H1 (cell line): ENCODE measurements at regions not wholly inside any gene's neighbourhood (a gene's known extent, or its start where the extent isn't known, plus 50 kb on each side); places are given as distances from the start of the nearest gene placed in this dataset.

Source experiments
- CTCF ChIA-PET: fragments of 300-600 bp; sonication (Branson Sonifier 250); formaldehyde crosslinking; loops from one replicate; lab custom pipeline; 2021; ENCODE audit not compliant: partially characterized antibody; lab: Charles Lee
- POLR2A ChIA-PET: fragments of 300-600 bp; sonication (Branson Sonifier 250); formaldehyde crosslinking; loops from one replicate; lab custom pipeline; 2021; ENCODE audit warnings: inconsistent platforms; ENCODE audit not compliant: partially characterized antibody; lab: Charles Lee
- DNase-seq, 2 experiments: peaks; one replicate each; pipeline versions ENCODE4 v3.0.0 to v3.0.0-alpha.2; 2010 to 2022; ENCODE audit warnings: low spot score in 2 of 2, low read depth in 1 of 2, mixed read lengths in 1 of 2
- FAIRE-seq: peaks from 2 replicates; lab custom pipeline; 2011; peaks lifted over from hg19 to GRCh38; lab: Jason Lieb, UNC
- H2AFZ ChIP-seq: 2 replicates; pipeline ENCODE4 v1.8.1; 2012; ENCODE audit warnings: low read length, inconsistent platforms
- H2AK5ac ChIP-seq: 2 replicates; pipeline ENCODE4 v1.6.1; 2013; ENCODE audit warnings: low read depth, low read length
- H2BK120ac ChIP-seq: replicated peaks from 2 replicates; pipeline ENCODE3; 2013; ENCODE audit warnings: low read depth, low read length, inconsistent platforms
- H2BK12ac ChIP-seq: 2 replicates; pipeline ENCODE4 v1.6.1; 2013; ENCODE audit warnings: low read depth, low read length
- H2BK15ac ChIP-seq: 2 replicates; pipeline ENCODE4 v1.6.1; 2013; ENCODE audit warnings: low read length
- H2BK20ac ChIP-seq: 2 replicates; pipeline ENCODE4 v1.6.1; 2013; ENCODE audit warnings: low read length
- H2BK5ac ChIP-seq: 2 replicates; pipeline ENCODE4 v1.6.1; 2013; ENCODE audit warnings: low read depth, low read length
- H3K14ac ChIP-seq: 2 replicates; pipeline ENCODE4 v1.6.1; 2013; ENCODE audit warnings: inconsistent platforms; ENCODE audit not compliant: insufficient read length
- H3K18ac ChIP-seq: 2 replicates; pipeline ENCODE4 v1.6.1; 2013; ENCODE audit warnings: low read length; ENCODE audit errors: extremely low read depth
- H3K23ac ChIP-seq: 2 replicates; pipeline ENCODE4 v1.6.1; 2013; ENCODE audit warnings: inconsistent platforms; ENCODE audit not compliant: insufficient read length
- H3K23me2 ChIP-seq: 2 replicates; pipeline ENCODE4 v1.6.1; 2013; ENCODE audit warnings: low read depth, low read length
- H3K27ac ChIP-seq: 2 replicates; pipeline ENCODE4 v1.6.1; 2011; ENCODE audit warnings: low read depth, low read length, inconsistent platforms
- H3K27me3 ChIP-seq, 4 experiments: replicated peaks in 1 of 4; 1 replicate in 1 of 4; 2 replicates in 3 of 4; pipeline versions ENCODE4 v1.6.1 to v1.8.1; 2011 to 2013; ENCODE audit warnings: low read length in 3 of 4, mild to moderate bottlenecking in 3 of 4, inconsistent platforms in 2 of 4, mixed read lengths in 2 of 4, moderate library complexity in 1 of 4; ENCODE audit not compliant: control insufficient read depth in 3 of 4, insufficient read depth in 3 of 4; ENCODE audit errors: extremely low read depth in 1 of 4
- H3K36me3 ChIP-seq, 4 experiments: 2 replicates each; pipeline versions ENCODE4 v1.6.1 to v1.8.1; 2011 to 2013; ENCODE audit warnings: mild to moderate bottlenecking in 4 of 4, low read length in 3 of 4, moderate library complexity in 2 of 4, control low read depth in 1 of 4, inconsistent platforms in 1 of 4; ENCODE audit not compliant: insufficient read depth in 4 of 4, control insufficient read depth in 2 of 4
- H3K4ac ChIP-seq: replicated peaks from 2 replicates; pipeline ENCODE3; 2013; ENCODE audit warnings: low read length, low read depth, mixed read lengths, inconsistent platforms; ENCODE audit not compliant: insufficient read length
- H3K4me1 ChIP-seq, 4 experiments: replicated peaks in 1 of 4; 1 replicate in 1 of 4; 2 replicates in 3 of 4; pipeline versions ENCODE4 v1.6.1 to v1.8.1; 2011 to 2013; ENCODE audit warnings: low read length in 3 of 4, inconsistent platforms in 2 of 4, mixed read lengths in 1 of 4; ENCODE audit not compliant: insufficient read depth in 4 of 4, control insufficient read depth in 3 of 4
- H3K4me2 ChIP-seq, 2 experiments: 2 replicates each; pipeline versions ENCODE4 v1.6.1 to v1.8.1; 2011 to 2013; ENCODE audit warnings: low read depth in 2 of 2, low read length in 2 of 2, control low read depth in 1 of 2, inconsistent platforms in 1 of 2, mild to moderate bottlenecking in 1 of 2; ENCODE audit not compliant: insufficient read depth in 1 of 2
- H3K4me3 ChIP-seq, 4 experiments: fragments of 200-600, 300-600 bp in 1 of 4; sonication (generic), shearing (Covaris generic), sonication (Bioruptor Twin) in 1 of 4; 2 replicates each; pipeline versions ENCODE4 v1.5.1 to v1.8.1; 2011 to 2016; ENCODE audit warnings: low read length in 4 of 4, low read depth in 3 of 4, control low read depth in 2 of 4, inconsistent platforms in 2 of 4, mild to moderate bottlenecking in 2 of 4, mixed read lengths in 1 of 4, moderate library complexity in 1 of 4; ENCODE audit not compliant: insufficient read depth in 2 of 4; ENCODE audit errors: extremely low read depth in 1 of 4
- H3K56ac ChIP-seq: replicated peaks from 2 replicates; pipeline ENCODE3; 2013; ENCODE audit warnings: low read depth, mild to moderate bottlenecking, mixed read lengths, low read length, inconsistent platforms; ENCODE audit not compliant: insufficient read length
- H3K79me1 ChIP-seq: 2 replicates; pipeline ENCODE4 v1.6.1; 2013; ENCODE audit warnings: low read depth, low read length, control low read depth
- H3K79me2 ChIP-seq, 2 experiments: 2 replicates each; pipeline versions ENCODE4 v1.6.1 to v1.8.1; 2012 to 2013; ENCODE audit warnings: low read length in 2 of 2, mild to moderate bottlenecking in 2 of 2, inconsistent platforms in 1 of 2; ENCODE audit not compliant: insufficient read depth in 2 of 2, control insufficient read depth in 1 of 2
- H3K9ac ChIP-seq, 4 experiments: replicated peaks in 1 of 4; 1 replicate in 1 of 4; 2 replicates in 3 of 4; pipeline versions ENCODE4 v1.6.1 to v1.8.1; 2011 to 2013; ENCODE audit warnings: low read depth in 3 of 4, low read length in 3 of 4, control low read depth in 2 of 4, mild to moderate bottlenecking in 2 of 4, moderate library complexity in 2 of 4, inconsistent platforms in 1 of 4; ENCODE audit errors: extremely low read depth in 1 of 4
- H3K9me3 ChIP-seq, 2 experiments: 2 replicates each; pipeline versions ENCODE4 v1.6.1 to v1.8.1; 2012 to 2013; ENCODE audit warnings: mild to moderate bottlenecking in 2 of 2, moderate library complexity in 2 of 2, control low read depth in 1 of 2, inconsistent platforms in 1 of 2, low read depth in 1 of 2, low read length in 1 of 2, mixed read lengths in 1 of 2; ENCODE audit not compliant: insufficient read depth in 2 of 2
- H4K20me1 ChIP-seq, 2 experiments: replicated peaks in 1 of 2; 2 replicates each; pipeline versions ENCODE3 to v1.8.1; 2011 to 2013; ENCODE audit warnings: inconsistent platforms in 2 of 2, low read length in 2 of 2, mild to moderate bottlenecking in 1 of 2; ENCODE audit not compliant: insufficient read depth in 2 of 2, control insufficient read depth in 1 of 2
- H4K5ac ChIP-seq: 2 replicates; pipeline ENCODE4 v1.6.1; 2013; ENCODE audit warnings: low read length, low read depth, mixed read lengths, inconsistent platforms; ENCODE audit not compliant: insufficient read length
- H4K8ac ChIP-seq: 2 replicates; pipeline ENCODE4 v1.8.0; 2013; ENCODE audit warnings: mild to moderate bottlenecking, moderate library complexity, low read length, inconsistent platforms; ENCODE audit not compliant: insufficient read depth; ENCODE audit errors: extremely low read depth
- H4K91ac ChIP-seq: replicated peaks from 2 replicates; pipeline ENCODE3; 2013; ENCODE audit warnings: low read length, mixed read lengths, inconsistent platforms; ENCODE audit not compliant: insufficient read length
- BCL11A ChIP-seq, 2 experiments: IDR thresholded peaks; one replicate each; pipeline ENCODE4 v1.6.1; 2011; ENCODE audit warnings: low read depth in 2 of 2, low read length in 2 of 2, mild to moderate bottlenecking in 2 of 2
- CHD2 ChIP-seq: IDR thresholded peaks from 2 replicates; pipeline ENCODE4 v1.6.1; 2012; ENCODE audit warnings: low read length, improper control_type of control experiment
- EGR1 ChIP-seq: IDR thresholded peaks from 2 replicates; pipeline ENCODE4 v1.6.1; 2011; ENCODE audit warnings: low read depth, low read length, borderline replicate concordance
- GABPA ChIP-seq: IDR thresholded peaks from 2 replicates; pipeline ENCODE4 v1.6.1; 2011; ENCODE audit warnings: mild to moderate bottlenecking, low read length, moderate library complexity, borderline replicate concordance; ENCODE audit not compliant: insufficient read depth
- HDAC6 ChIP-seq: IDR thresholded peaks from one replicate; pipeline ENCODE4 v1.7.1; 2012; ENCODE audit warnings: low read depth, mild to moderate bottlenecking, inconsistent platforms, low read length, moderate library complexity
- POU5F1 ChIP-seq: IDR thresholded peaks from 2 replicates; pipeline ENCODE4 v1.6.1; 2011; ENCODE audit warnings: low read depth, mild to moderate bottlenecking, low read length, moderate library complexity
- RBBP5 ChIP-seq: IDR thresholded peaks from 2 replicates; pipeline ENCODE4 v1.7.1; 2012; ENCODE audit warnings: low read depth, mild to moderate bottlenecking, inconsistent platforms, low read length, moderate library complexity, borderline replicate concordance
- ZNF274 ChIP-seq: IDR thresholded peaks from 2 replicates; pipeline ENCODE4 v1.7.0; 2012; ENCODE audit warnings: low read length, borderline replicate concordance; ENCODE audit errors: extremely low read depth

GRCh38 chrX:38948046-38948445 is 146.8 kb downstream of the MID1IP1 start:
- Histone ChIP-seq H2AK5ac (no peak overlapping the region), H3K36me3 (no peaks in the 10 kb centered on the region), H2BK120ac (no peak overlapping the region), H2BK5ac (no peak overlapping the region), H3K23me2 (no peaks in the 10 kb centered on the region), H3K23ac (no peak overlapping the region), H3K4ac (no peak overlapping the region), H3K56ac (no peak overlapping the region), H2BK15ac (no peak overlapping the region), H3K4me1 (no peaks in the 10 kb centered on the region), H4K20me1 (no peaks in the 10 kb centered on the region), H3K9me3 (no peaks in the 10 kb centered on the region), H4K91ac (no peak overlapping the region), H3K79me1 (no peaks in the 10 kb centered on the region), H3K27me3 (no peaks in the 10 kb centered on the region), H2BK12ac (no peak overlapping the region), H3K9ac (no peak overlapping the region), H4K8ac (no peak overlapping the region), H3K14ac (no peak overlapping the region), H2AFZ (no peak overlapping the region), H3K18ac (no peak overlapping the region), H3K79me2 (no peaks in the 10 kb centered on the region), H3K4me3 (no peak overlapping the region), H3K4me2 (no peak overlapping the region), H4K5ac (no peak overlapping the region), H3K27ac (no peak overlapping the region), H2BK20ac (no peak overlapping the region)
- FAIRE-seq (no peak), DNase-seq (no peak)
- no peak for TF ChIP-seq ZNF274
- TF ChIP-seq RBBP5 = no peak
- TF ChIP-seq GABPA = no peak
- TF ChIP-seq HDAC6 = no peak
- TF ChIP-seq CHD2 = no peak
- no peak for TF ChIP-seq EGR1
- no peak for TF ChIP-seq BCL11A (IDR thresholded peaks at IDR 0.05; ENCODE audit: low read depth in 2 of 2, low read length in 2 of 2)
- TF ChIP-seq POU5F1 = no peak
- ChIA-PET POLR2A (interaction anchor here (0.8 kb wide), 1 partner anchor 171 kb away, joined by 3 read pairs; no protein-coding TSS in a partner anchor), CTCF (no interaction called here)
